ENCODE measurements at regions not wholly inside any gene's neighbourhood (a gene's known extent, or its start where the extent isn't known, plus 50 kb on each side); places are given as distances from the start of the nearest gene placed in this dataset.
"Not testable (repeated sequence)": the region's sequence is repeated elsewhere in the genome, so short reads cannot be mapped to it uniquely, and the experiment has no call there.

DNA sequence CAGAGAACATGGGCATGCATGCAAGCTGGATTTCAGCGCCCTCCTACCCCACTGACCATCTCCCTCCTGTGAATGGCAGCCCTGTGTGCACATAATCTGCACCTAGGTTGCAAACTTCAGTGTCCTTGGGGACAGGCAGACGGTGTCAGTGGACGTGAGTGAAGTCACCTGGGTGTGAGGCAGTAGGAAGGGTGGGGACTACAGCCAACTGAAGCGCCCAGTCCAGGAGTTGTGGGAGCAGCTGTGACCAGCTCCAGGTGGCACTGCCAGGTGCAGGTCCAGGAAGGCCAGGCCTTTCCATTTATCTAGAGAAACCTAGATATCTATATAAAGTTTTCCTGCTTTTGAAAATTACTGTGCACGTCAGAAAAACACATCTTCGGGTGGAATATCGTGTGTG, 152.3 kb downstream of the BCL2L11 start:
- TF ChIP-seq, protein P1, sequence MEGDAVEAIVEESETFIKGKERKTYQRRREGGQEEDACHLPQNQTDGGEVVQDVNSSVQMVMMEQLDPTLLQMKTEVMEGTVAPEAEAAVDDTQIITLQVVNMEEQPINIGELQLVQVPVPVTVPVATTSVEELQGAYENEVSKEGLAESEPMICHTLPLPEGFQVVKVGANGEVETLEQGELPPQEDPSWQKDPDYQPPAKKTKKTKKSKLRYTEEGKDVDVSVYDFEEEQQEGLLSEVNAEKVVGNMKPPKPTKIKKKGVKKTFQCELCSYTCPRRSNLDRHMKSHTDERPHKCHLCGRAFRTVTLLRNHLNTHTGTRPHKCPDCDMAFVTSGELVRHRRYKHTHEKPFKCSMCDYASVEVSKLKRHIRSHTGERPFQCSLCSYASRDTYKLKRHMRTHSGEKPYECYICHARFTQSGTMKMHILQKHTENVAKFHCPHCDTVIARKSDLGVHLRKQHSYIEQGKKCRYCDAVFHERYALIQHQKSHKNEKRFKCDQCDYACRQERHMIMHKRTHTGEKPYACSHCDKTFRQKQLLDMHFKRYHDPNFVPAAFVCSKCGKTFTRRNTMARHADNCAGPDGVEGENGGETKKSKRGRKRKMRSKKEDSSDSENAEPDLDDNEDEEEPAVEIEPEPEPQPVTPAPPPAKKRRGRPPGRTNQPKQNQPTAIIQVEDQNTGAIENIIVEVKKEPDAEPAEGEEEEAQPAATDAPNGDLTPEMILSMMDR (IDR thresholded peaks at IDR 0.05), result not testable (repeated sequence)
- TF ChIP-seq POLR2A (IDR thresholded peaks at IDR 0.05), result not testable (repeated sequence)

Data from gastroesophageal sphincter (tissue), 3 donors.